Testis (tissue), 2 donors: ENCODE measurements at regions not wholly inside any gene's neighbourhood (a gene's known extent, or its start where the extent isn't known, plus 50 kb on each side); places are given as distances from the start of the nearest gene placed in this dataset.

Source experiments
- POLR2A ChIP-seq: fragments of 450-650 bp; IDR thresholded peaks from one replicate; pipeline ENCODE4 v1.6.1; 2017; ENCODE audit warnings: antibody characterized with exemption, mild to moderate bottlenecking, moderate library complexity
- TF ChIP-seq, protein P1 (sequence below), 3 experiments: fragments of 450-650 bp in 2 of 3; fragments of 200-600 bp in 1 of 3; sonication (generic) in 1 of 3; IDR thresholded peaks; one replicate each; pipeline ENCODE4 v1.5.1; 2016 to 2019; ENCODE audit warnings: antibody characterized with exemption in 3 of 3, mild to moderate bottlenecking in 2 of 3, moderate library complexity in 1 of 3

DNA sequence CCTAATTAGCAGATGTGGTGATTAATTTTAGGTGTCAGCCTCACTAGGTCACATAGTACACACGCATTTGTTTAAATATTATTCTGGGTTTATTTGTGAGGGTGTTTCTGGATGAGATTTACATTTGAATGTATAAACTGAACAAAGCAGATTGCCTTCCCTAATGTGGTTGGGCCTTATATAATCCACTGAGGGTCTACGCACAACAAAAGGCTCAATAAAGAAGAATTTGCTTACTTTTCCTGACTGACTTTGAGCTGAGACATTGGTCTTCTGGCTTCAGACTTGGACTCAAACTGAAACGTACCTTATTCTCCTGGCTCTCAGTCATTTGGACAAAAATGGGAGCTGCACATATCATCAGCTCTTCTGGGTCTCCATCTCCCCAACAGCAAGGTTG lies 1132.3 kb upstream of the FLRT2 start:
- TF ChIP-seq POLR2A, result no peak
- TF ChIP-seq, protein P1, sequence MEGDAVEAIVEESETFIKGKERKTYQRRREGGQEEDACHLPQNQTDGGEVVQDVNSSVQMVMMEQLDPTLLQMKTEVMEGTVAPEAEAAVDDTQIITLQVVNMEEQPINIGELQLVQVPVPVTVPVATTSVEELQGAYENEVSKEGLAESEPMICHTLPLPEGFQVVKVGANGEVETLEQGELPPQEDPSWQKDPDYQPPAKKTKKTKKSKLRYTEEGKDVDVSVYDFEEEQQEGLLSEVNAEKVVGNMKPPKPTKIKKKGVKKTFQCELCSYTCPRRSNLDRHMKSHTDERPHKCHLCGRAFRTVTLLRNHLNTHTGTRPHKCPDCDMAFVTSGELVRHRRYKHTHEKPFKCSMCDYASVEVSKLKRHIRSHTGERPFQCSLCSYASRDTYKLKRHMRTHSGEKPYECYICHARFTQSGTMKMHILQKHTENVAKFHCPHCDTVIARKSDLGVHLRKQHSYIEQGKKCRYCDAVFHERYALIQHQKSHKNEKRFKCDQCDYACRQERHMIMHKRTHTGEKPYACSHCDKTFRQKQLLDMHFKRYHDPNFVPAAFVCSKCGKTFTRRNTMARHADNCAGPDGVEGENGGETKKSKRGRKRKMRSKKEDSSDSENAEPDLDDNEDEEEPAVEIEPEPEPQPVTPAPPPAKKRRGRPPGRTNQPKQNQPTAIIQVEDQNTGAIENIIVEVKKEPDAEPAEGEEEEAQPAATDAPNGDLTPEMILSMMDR (IDR thresholded peaks at IDR 0.05), result no peak
